SK-N-SH (cell line): ENCODE measurements at regions not wholly inside any gene's neighbourhood (a gene's known extent, or its start where the extent isn't known, plus 50 kb on each side); places are given as distances from the start of the nearest gene placed in this dataset.

ENCODE experiments used
- CTCF ChIA-PET: fragments of 300-600, 350-600 bp; formaldehyde crosslinking; extraction: SDS; loops from one replicate; lab custom pipeline; 2021; lab: Yijun Ruan, JAX
- POLR2A ChIA-PET: fragments of 350-600 bp; sonication (Branson Sonifier 250); formaldehyde crosslinking; extraction: SDS; loops from one replicate; lab custom pipeline; 2020; ENCODE audit warnings: antibody characterized with exemption, inconsistent platforms; lab: Yijun Ruan, JAX
- DNase-seq: peaks from one replicate; pipeline ENCODE4 v3.0.0; 2012
- H2AFZ ChIP-seq: fragments of 200-600 bp; sonication (generic); 2 replicates; pipeline ENCODE4 v1.8.1; 2016; ENCODE audit warnings: antibody characterized with exemption, mild to moderate bottlenecking, low read depth
- H3F3A ChIP-seq: fragments of 200-600 bp; sonication (generic); replicated peaks from 2 replicates; pipeline ENCODE3; 2016; ENCODE audit warnings: antibody characterized with exemption, mild to moderate bottlenecking; ENCODE audit not compliant: insufficient read depth
- H3K27ac ChIP-seq, 2 experiments: fragments of 200-500 bp in 1 of 2; fragments of 200-600 bp in 1 of 2; sonication (Bioruptor generic) in 1 of 2; sonication (generic), shearing (Covaris generic) in 1 of 2; 2 replicates each; pipeline versions ENCODE4 v1.5.1 to v1.6.1; 2014 to 2016; ENCODE audit warnings: low read depth in 2 of 2, inconsistent platforms in 1 of 2, low read length in 1 of 2, mild to moderate bottlenecking in 1 of 2, mixed read lengths in 1 of 2
- H3K27me3 ChIP-seq: fragments of 200-600 bp; sonication (generic), shearing (Covaris generic); 2 replicates; pipeline ENCODE4 v1.6.1; 2016; ENCODE audit warnings: mixed run types; ENCODE audit not compliant: insufficient read depth
- H3K36me3 ChIP-seq, 2 experiments: fragments of 200-500 bp in 1 of 2; fragments of 200-600 bp in 1 of 2; sonication (Bioruptor generic) in 1 of 2; sonication (generic) in 1 of 2; replicated peaks in 1 of 2; 2 replicates each; pipeline versions ENCODE3 to v1.5.1; 2014 to 2016; ENCODE audit warnings: low read length in 1 of 2, mild to moderate bottlenecking in 1 of 2; ENCODE audit not compliant: insufficient read depth in 2 of 2, control insufficient read depth in 1 of 2
- H3K4me1 ChIP-seq, 2 experiments: fragments of 200-500 bp in 1 of 2; fragments of 200-600 bp in 1 of 2; sonication (Bioruptor generic) in 1 of 2; sonication (generic), shearing (Covaris generic) in 1 of 2; 2 replicates each; pipeline versions ENCODE4 v1.5.1 to v1.6.1; 2014 to 2016; ENCODE audit warnings: low read depth in 1 of 2, low read length in 1 of 2, mixed run types in 1 of 2; ENCODE audit not compliant: insufficient read depth in 2 of 2, control insufficient read depth in 1 of 2
- H3K4me2 ChIP-seq: fragments of 200-600 bp; sonication (generic), shearing (Covaris generic); 2 replicates; pipeline ENCODE4 v1.6.1; 2017; ENCODE audit warnings: mixed run types
- H3K4me3 ChIP-seq, 2 experiments: fragments of 200-500 bp in 1 of 2; fragments of 200-600 bp in 1 of 2; sonication (Bioruptor generic) in 1 of 2; sonication (generic), shearing (Covaris generic) in 1 of 2; 2 replicates each; pipeline versions ENCODE4 v1.5.1 to v1.8.1; 2014 to 2016; ENCODE audit warnings: low read depth in 2 of 2, inconsistent platforms in 1 of 2, low read length in 1 of 2, mild to moderate bottlenecking in 1 of 2, mixed read lengths in 1 of 2, moderate library complexity in 1 of 2
- H3K79me2 ChIP-seq: fragments of 200-600 bp; sonication (generic); 2 replicates; pipeline ENCODE4 v1.8.1; 2017; ENCODE audit warnings: mild to moderate bottlenecking; ENCODE audit not compliant: insufficient read depth
- H3K9ac ChIP-seq: fragments of 200-600 bp; sonication (generic); 2 replicates; pipeline ENCODE4 v1.6.1; 2017; ENCODE audit warnings: mixed run types
- H3K9me2 ChIP-seq: fragments of 200-600 bp; sonication (generic); 2 replicates; pipeline ENCODE4 v1.6.1; 2017; ENCODE audit warnings: mixed run types
- H3K9me3 ChIP-seq: fragments of 200-600 bp; sonication (generic); 2 replicates; pipeline ENCODE4 v1.6.1; 2017; ENCODE audit warnings: mixed run types, mild to moderate bottlenecking, moderate library complexity
- H4K20me1 ChIP-seq: fragments of 200-600 bp; sonication (generic); 2 replicates; pipeline ENCODE4 v1.6.1; 2017; ENCODE audit warnings: mild to moderate bottlenecking, mixed run types; ENCODE audit not compliant: insufficient read depth
- CHD2 ChIP-seq: fragments of 150-350 bp; IDR thresholded peaks from 2 replicates; pipeline ENCODE4 v1.6.1; 2018; ENCODE audit warnings: low read length; ENCODE audit not compliant: partially characterized antibody
- CTCF ChIP-seq: fragments of 200-600 bp; sonication (generic); IDR thresholded peaks from 2 replicates; pipeline ENCODE4 v1.6.1; 2017; ENCODE audit warnings: antibody characterized with exemption, mild to moderate bottlenecking, moderate library complexity
- ELF1 ChIP-seq: IDR thresholded peaks from 2 replicates; pipeline ENCODE4 v1.4.0; 2012
- EP300 ChIP-seq, 2 experiments: IDR thresholded peaks; 2 replicates each; pipeline versions ENCODE4 v1.4.0 to v1.6.1; 2012; ENCODE audit warnings: borderline replicate concordance in 1 of 2, low read depth in 1 of 2, low read length in 1 of 2
- FOSL2 ChIP-seq: IDR thresholded peaks from 2 replicates; pipeline ENCODE4 v1.4.0; 2012; ENCODE audit warnings: low read depth, mild to moderate bottlenecking, moderate library complexity, borderline replicate concordance
- FOXJ3 ChIP-seq: sonication (generic); formaldehyde crosslinking; IDR thresholded peaks from 2 replicates; pipeline ENCODE4 v1.5.1; 2020; ENCODE audit warnings: mild to moderate bottlenecking, missing genetic modification reagents
- GABPA ChIP-seq: IDR thresholded peaks from 2 replicates; pipeline ENCODE4 v1.4.0; 2012; ENCODE audit warnings: low read depth, mild to moderate bottlenecking
- GATA2 ChIP-seq: sonication (generic); formaldehyde crosslinking; IDR thresholded peaks from 2 replicates; pipeline ENCODE4 v1.5.0; 2020; ENCODE audit warnings: mild to moderate bottlenecking, missing genetic modification reagents
- IRF3 ChIP-seq: fragments of 150-350 bp; IDR thresholded peaks from 2 replicates; pipeline ENCODE4 v1.6.1; 2016; ENCODE audit warnings: mild to moderate bottlenecking, low read depth, low read length
- JUND ChIP-seq: IDR thresholded peaks from 2 replicates; pipeline ENCODE4 v1.4.0; 2012
- MXI1 ChIP-seq: IDR thresholded peaks from 2 replicates; pipeline ENCODE4 v1.6.1; 2012; ENCODE audit warnings: mild to moderate bottlenecking, low read depth, low read length, improper control_type of control experiment
- PBX3 ChIP-seq: IDR thresholded peaks from 2 replicates; pipeline ENCODE4; 2012
- POLR2AphosphoS5 ChIP-seq: IDR thresholded peaks from 2 replicates; pipeline ENCODE4 v1.6.1; 2012; ENCODE audit warnings: low read depth, low read length
- RAD21 ChIP-seq: IDR thresholded peaks from 2 replicates; pipeline ENCODE4 v1.6.1; 2012; ENCODE audit warnings: mild to moderate bottlenecking, low read length
- RCOR1 ChIP-seq: fragments of 150-350 bp; IDR thresholded peaks from 2 replicates; pipeline ENCODE4 v1.6.1; 2017; ENCODE audit warnings: antibody characterized with exemption, low read length
- SMC3 ChIP-seq: IDR thresholded peaks from 2 replicates; pipeline ENCODE4 v1.6.1; 2012; ENCODE audit warnings: low read depth, low read length, improper control_type of control experiment
- TAF1 ChIP-seq: IDR thresholded peaks from 2 replicates; pipeline ENCODE4 v1.6.1; 2012; ENCODE audit warnings: low read depth, mild to moderate bottlenecking, low read length, moderate library complexity, borderline replicate concordance
- TCF12 ChIP-seq: IDR thresholded peaks from 2 replicates; pipeline ENCODE4 v1.4.0; 2012
- TEAD4 ChIP-seq: IDR thresholded peaks from 2 replicates; pipeline ENCODE4 v1.4.0; 2012; ENCODE audit warnings: mild to moderate bottlenecking, borderline replicate concordance; ENCODE audit not compliant: insufficient read depth
- USF2 ChIP-seq: fragments of 150-350 bp; IDR thresholded peaks from 2 replicates; pipeline ENCODE4 v1.6.1; 2017; ENCODE audit warnings: antibody characterized with exemption, low read length, low read depth, borderline replicate concordance
- YY1 ChIP-seq: IDR thresholded peaks from 2 replicates; pipeline ENCODE4 v1.4.0; 2012; ENCODE audit warnings: low read depth, mild to moderate bottlenecking
- WGBS: methylation state at CpG from one replicate; pipeline ENCODE4 v1.1.6; 2017; ENCODE audit warnings: low lambda C conversion rate; 5-methylcytosine and 5-hydroxymethylcytosine counted together

GRCh38 chr10:64959883-64960282, 1438.7 kb downstream of the REEP3 start:
- Histone ChIP-seq H4K20me1 (no peaks in the 10 kb centered on the region), H3K79me2 (no peaks in the 10 kb centered on the region), H2AFZ (no peak overlapping the region), H3K27ac (no peak overlapping the region), H3K36me3 (no peaks in the 10 kb centered on the region), H3K27me3 (no peaks in the 10 kb centered on the region), H3K4me3 (no peak overlapping the region), H3K4me1 (no peaks in the 10 kb centered on the region), H3K4me2 (no peak overlapping the region), H3K9me3 (no peaks in the 10 kb centered on the region; the same call in 1 of the 2 replicates), H3K9me2 (no peaks in the 10 kb centered on the region), H3F3A (no peaks in the 10 kb centered on the region), H3K9ac (no peak overlapping the region)
- 25% methylated on average over 2 of the region's 2 CpGs for WGBS
- no peak for TF ChIP-seq MXI1
- no peak for TF ChIP-seq TAF1
- TF ChIP-seq USF2: no peak
- TF ChIP-seq GATA2 (CRISPR knock-in tag): no peak
- no peak for TF ChIP-seq CTCF
- TF ChIP-seq YY1: no peak
- TF ChIP-seq ELF1: no peak
- TF ChIP-seq RAD21: no peak
- no peak for TF ChIP-seq FOSL2
- TF ChIP-seq TCF12: no peak
- TF ChIP-seq EP300 (IDR thresholded peaks at IDR 0.05; ENCODE audit: borderline replicate concordance in 1 of 2, low read depth in 1 of 2, low read length in 1 of 2): no peak
- DNase-seq: no peak
- POLR2A ChIA-PET: no interaction called here
- CTCF ChIA-PET: interaction anchor here (0.9 kb wide), 1 partner anchor 18 kb away, joined by 3 read pairs; no protein-coding TSS in a partner anchor

- no peaks in the 10 kb centered on the region for H3K4me1 ChIP-seq
- 13% methylated on average over 2 of the region's 2 CpGs for WGBS
- no peaks in the 10 kb centered on the region; the same call in 1 of the 2 replicates for H3K9me2 ChIP-seq
- no peak overlapping the region for H3K4me3 ChIP-seq
- H3K9ac ChIP-seq: no peak overlapping the region
- H3K27ac ChIP-seq: no peak overlapping the region
- no peaks in the 10 kb centered on the region for H4K20me1 ChIP-seq
- no peaks in the 10 kb centered on the region for H3K9me3 ChIP-seq
- CTCF ChIA-PET: interaction anchor here (1.0 kb wide), 1 partner anchor 33 kb away, joined by 3 read pairs; no protein-coding TSS in a partner anchor
- no peaks in the 10 kb centered on the region for H3K27me3 ChIP-seq
- no peaks in the 10 kb centered on the region for H3F3A ChIP-seq
- H3K4me2 ChIP-seq: no peak overlapping the region
- H3K79me2 ChIP-seq: no peaks in the 10 kb centered on the region
- no peaks in the 10 kb centered on the region for H3K36me3 ChIP-seq
- H2AFZ ChIP-seq: no peak overlapping the region
- POLR2A ChIA-PET: no interaction called here
- no peak for DNase-seq
- TF ChIP-seq FOXJ3 (CRISPR knock-in tag) (no peak), GABPA (no peak), EP300 (IDR thresholded peaks at IDR 0.05; ENCODE audit: borderline replicate concordance in 1 of 2, low read depth in 1 of 2, low read length in 1 of 2) (no peak), SMC3 (no peak), TEAD4 (no peak), PBX3 (no peak), RCOR1 (no peak), CTCF (no peak), CHD2 (no peak), USF2 (no peak), JUND (no peak), IRF3 (no peak), FOSL2 (no peak), POLR2AphosphoS5 (no peak)
Observed at GRCh38 chr10:64973391-64973790, 1452.2 kb downstream of the REEP3 start.
